Liver (tissue), 3 donors: ENCODE measurements at regions not wholly inside any gene's neighbourhood (a gene's known extent, or its start where the extent isn't known, plus 50 kb on each side); places are given as distances from the start of the nearest gene placed in this dataset.

ENCODE experiments used
- JUND ChIP-seq, 2 donors: IDR thresholded peaks; 2 replicates each; pipeline ENCODE4 v1.6.1; 2016; ENCODE audit warnings: antibody characterized with exemption in 2 of 2
- NR2F2 ChIP-seq: IDR thresholded peaks from 2 replicates; pipeline ENCODE4 v1.6.1; 2016; ENCODE audit warnings: antibody characterized with exemption
- TF ChIP-seq, protein P1 (sequence below): fragments of 150-350 bp; IDR thresholded peaks from 2 replicates; pipeline ENCODE4 v1.5.1; 2017; ENCODE audit warnings: improper control_type of control experiment, low read depth, low read length; ENCODE audit not compliant: missing input control
- TF ChIP-seq, protein P2 (sequence below): IDR thresholded peaks from 2 replicates; pipeline ENCODE4 v1.6.1; 2016; ENCODE audit warnings: antibody characterized with exemption
- donor health status: healthy.
- donor health status: healthy.

DNA sequence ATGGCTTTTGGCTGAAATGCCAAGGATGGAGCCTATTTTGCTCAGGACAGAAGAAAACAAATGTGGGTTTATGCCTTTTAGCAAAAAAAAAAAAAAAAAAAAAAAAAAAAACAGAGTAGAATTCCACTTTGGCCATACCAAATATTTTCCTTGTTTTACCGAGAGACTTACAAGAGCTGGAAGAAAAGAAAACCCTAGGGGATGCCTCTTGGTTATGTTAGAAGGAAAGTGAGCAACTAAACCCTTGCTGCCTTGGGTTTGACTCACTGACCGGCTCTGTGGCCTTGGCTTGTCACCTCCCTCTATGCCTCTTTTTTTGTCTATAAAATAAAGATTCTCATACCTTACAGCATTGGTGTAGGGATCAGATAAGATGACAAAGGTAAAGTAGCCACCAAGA is 69.6 kb upstream of the ABCA1 start:
- TF ChIP-seq, protein P1, sequence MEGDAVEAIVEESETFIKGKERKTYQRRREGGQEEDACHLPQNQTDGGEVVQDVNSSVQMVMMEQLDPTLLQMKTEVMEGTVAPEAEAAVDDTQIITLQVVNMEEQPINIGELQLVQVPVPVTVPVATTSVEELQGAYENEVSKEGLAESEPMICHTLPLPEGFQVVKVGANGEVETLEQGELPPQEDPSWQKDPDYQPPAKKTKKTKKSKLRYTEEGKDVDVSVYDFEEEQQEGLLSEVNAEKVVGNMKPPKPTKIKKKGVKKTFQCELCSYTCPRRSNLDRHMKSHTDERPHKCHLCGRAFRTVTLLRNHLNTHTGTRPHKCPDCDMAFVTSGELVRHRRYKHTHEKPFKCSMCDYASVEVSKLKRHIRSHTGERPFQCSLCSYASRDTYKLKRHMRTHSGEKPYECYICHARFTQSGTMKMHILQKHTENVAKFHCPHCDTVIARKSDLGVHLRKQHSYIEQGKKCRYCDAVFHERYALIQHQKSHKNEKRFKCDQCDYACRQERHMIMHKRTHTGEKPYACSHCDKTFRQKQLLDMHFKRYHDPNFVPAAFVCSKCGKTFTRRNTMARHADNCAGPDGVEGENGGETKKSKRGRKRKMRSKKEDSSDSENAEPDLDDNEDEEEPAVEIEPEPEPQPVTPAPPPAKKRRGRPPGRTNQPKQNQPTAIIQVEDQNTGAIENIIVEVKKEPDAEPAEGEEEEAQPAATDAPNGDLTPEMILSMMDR, result no peak
- TF ChIP-seq JUND (IDR thresholded peaks at IDR 0.05) (no peak), NR2F2 (no peak)
- TF ChIP-seq, protein P2, sequence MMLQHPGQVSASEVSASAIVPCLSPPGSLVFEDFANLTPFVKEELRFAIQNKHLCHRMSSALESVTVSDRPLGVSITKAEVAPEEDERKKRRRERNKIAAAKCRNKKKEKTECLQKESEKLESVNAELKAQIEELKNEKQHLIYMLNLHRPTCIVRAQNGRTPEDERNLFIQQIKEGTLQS, result no peak
